ENCODE measurements at regions not wholly inside any gene's neighbourhood (a gene's known extent, or its start where the extent isn't known, plus 50 kb on each side); places are given as distances from the start of the nearest gene placed in this dataset.

DNA sequence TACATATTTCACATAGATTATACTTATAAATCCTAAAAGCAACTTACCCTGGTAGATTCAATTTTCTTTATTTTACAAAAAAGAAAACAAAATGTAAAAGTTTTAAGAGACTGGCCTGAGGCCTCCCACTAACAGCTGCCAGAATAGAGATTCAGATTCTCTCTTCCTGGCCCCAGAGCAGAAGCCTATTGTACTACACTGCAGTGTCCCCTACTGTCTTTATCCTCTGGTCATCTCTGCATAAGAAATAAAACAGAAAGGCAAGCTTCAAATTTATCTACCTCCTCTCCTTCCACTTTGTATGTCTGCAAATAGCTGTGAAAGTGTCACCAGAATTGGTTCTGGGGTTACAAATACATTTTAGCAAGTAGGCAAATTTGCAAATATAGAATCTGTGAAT lies 1004.1 kb upstream of the PCDH9 start:
- no peak for DNase-seq

DNA sequence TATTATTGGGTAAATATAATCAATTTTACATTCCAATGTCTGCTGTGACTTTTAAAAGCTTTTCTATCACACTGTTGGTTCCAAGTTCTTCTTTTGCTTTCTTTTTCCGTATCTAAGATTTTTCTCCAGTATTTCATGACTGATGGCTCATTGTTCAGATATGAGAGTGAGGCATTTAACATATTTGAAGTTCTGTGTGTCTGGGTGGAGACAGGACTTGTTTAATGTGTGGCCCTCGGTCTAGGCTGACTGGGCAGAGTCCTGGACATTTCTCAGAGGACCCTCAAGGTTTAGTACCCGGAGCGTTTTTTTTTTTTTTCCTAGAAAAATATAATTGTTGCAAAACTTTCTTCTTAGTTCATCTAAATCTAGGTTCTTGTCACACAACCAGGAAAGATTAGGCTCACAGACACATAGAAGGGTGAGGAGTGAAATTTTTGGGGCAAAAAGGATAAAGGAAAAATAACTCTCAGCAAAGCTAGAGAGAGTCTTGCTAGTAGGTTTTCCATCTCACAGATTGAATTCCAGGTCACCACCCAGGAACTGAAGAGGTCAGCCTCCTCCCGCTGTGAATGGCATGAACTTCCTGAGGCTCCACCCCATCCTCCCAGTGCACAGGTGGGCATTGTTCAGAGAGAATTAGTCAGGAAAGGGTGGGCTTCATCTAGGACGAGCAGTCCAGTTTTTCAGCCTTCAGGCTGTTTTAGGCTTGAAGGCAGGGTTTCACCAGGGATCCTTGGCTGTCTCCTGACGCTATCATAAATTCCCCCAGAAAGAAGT lies 1002.4 kb upstream of the PCDH9 start:
- no peak for DNase-seq

DNA sequence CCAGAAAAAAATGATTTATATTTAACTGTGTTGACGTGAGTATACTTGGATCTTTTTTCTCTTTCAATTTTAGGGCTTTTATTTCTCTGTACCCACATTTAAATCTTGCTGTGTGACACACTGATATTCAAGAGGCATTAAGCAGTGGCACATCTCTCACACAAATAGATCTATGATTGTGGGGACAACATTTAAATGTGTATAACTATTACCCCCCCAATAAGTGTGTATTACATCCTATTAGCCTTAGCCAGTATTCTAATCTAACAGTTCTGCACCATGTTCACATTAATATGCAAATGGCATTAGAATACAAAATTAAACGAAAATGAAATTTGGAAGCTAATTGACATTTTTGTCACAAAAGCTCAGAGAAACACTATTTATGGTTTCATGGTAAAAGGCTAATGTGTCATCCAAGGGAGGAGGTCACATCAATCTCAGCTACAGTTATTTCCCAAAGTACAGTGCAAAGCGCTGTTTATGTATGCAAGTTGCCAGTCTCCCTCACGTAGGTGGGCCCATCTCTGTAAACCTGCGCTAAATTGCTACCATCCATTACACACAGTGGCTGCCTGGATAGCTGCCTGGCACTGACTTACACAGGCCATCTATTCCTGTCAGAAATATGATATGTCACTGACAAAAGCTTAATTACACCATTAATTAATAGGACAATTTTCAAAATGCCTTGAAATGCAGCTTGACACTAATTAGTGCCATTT lies 984.7 kb upstream of the PCDH9 start:
- no peak for DNase-seq

DNA sequence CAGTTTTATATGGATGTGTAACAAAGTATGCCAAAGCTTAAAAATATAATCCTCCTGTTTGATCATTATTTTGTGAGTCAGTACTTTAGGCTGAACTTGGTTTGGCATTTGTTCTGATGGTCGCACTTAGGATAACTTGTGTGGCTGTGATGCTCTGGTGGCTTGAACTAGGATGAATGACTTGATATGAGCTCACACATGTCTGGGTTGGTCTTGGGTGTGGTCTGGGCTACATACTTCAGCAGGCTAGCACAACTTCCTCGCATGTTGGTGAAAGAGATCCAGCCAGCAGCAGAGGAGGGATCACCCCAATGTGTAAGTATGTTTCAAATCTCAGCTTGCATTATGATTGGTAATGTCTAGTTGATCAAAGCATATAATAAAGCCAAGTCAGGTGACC lies 969.1 kb upstream of the PCDH9 start:
- DNase-seq, result no peak

- DNase-seq, result no peak
Measured at GRCh38 chr13:68190818-68191217, 960.7 kb upstream of the PCDH9 start.

- DNase-seq, result no peak
Measured at GRCh38 chr13:68185444-68186141, 955.5 kb upstream of the PCDH9 start.

DNA sequence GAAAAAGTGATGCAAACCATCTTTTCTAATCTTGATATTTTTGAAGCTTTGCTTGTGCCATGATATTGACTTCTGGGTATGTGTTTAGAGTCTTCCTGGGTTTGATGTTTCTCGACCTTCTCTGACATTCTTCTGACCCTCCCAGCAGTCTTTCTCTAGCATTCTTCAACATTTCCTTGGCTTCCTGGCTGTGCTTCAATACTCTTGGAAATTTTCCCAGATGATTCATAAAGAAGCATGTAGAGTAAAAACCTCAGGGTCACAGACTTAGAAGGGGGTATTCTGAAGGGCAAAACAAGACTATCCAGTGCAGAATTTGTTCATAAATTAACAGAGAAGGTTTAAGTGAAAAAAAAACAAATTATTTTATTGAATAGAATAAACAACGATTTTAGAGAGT lies 946.3 kb upstream of the PCDH9 start:
- DNase-seq, result no peak

- DNase-seq, result no peak
Measured at GRCh38 chr13:68174893-68175292, 944.8 kb upstream of the PCDH9 start.

DNA sequence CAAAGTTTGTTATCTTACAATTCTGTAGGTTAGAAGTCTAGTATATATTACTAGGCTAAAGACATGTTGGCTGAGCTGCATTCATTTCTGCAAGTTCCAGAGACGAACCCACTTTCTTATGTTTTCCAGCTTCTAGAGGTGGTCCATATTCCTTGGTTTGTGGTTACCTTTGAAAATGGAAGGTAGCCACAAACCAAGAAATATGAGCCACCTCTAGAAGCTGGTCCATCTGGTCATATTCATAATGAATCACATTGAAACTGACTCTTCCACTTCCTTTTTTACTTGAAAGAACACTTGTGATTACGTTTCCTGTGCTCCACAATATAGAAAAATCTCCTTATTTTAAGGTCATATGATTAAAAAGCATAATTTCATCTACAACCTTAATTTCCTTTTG lies 943.0 kb upstream of the PCDH9 start:
- DNase-seq, result no peak

DNA sequence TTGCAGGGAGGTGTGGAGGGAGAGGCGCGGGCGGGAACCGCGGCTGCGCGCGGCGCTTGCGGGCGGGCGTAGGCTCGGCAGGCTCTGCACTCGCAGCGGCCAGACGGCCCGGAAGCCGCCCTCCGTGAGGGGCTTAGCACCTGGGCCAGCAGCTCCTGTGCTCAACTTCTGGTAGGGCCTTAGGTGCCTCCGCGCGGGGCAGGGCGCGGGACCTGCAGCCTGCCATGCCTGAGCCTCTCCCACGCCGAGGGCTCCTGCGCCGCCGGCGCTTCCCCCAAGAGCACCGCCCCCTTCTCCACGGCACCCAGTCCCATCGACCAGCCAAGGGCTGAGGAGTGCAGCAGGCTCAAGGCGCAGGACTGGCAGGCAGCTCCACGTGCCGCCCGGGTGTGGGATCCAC lies 940.8 kb upstream of the PCDH9 start:
- no peak for DNase-seq

DNA sequence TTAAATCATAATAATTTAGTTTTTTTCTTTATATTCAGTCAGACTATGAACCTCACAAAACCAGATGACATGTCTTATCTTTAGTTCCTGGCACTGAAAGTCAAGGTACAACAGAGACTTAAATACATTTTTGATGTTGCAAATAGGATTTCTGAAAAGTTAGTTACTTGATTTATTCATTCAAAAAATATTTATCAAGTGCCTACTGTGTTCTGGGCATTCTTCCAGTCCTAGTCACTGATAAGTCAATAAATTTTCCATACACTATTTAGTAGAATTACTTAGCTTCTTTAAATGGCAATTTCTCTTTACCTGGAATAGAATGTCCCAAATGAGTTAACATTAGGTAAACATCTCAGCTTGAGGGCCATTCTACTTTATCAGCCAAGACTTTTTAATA lies 938.3 kb upstream of the PCDH9 start:
- no peak for DNase-seq

- no peak for DNase-seq
Measured at GRCh38 chr13:68160466-68160865, 930.3 kb upstream of the PCDH9 start.

DNA sequence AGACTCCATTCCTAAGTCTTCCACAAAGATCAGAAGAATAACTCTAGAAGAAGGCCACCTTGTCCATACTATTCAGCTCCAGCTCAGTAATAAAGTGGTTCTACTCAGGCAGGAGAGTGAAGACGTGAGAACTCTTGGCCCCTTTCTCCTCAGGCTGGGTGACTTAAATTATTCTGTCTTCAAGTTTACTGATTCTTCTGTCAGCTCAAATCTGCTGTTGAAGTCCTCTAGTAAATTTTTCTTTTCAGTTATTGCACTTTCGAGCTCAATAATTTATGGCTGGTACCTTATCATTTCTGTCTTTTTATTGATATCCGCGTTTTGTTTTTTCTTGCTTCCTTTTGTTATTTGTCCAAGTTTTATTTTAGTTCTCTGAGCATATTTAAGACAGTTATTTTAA lies 922.3 kb upstream of the PCDH9 start:
- DNase-seq, result no peak

GRCh38 chr13:68145852-68146251 lies 915.7 kb upstream of the PCDH9 start:
- DNase-seq, result no peak

DNA sequence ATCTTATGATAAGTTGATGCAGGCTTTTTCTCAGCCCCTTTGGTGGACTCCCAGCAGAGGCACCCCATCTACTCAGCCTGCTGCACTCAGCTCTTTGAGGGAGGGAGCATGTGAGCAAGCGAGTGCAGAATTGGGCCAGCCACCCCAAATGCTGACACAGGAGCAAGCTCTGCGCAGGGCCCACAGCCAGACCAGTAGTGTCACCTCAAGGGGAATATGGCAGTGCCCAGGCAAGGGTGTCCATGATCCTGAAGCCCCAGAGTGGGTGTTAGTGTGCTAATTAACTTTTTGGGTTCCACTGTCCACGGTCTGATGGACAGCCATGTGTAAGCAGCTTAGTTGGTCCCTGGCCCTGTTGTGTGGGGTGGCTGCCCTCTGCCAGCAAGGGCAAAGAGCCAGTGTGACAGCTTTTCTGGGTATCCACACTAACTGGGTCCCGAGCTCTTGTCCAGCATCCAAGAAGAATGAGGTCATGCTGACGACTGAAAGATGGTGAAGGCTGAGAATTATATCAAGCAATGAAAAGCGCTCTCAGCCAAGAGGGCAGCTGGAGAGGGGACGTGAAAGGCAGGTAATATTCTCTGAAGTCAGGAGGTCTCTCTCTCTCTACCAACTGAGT lies 898.3 kb upstream of the PCDH9 start:
- DNase-seq, result no peak

DNA sequence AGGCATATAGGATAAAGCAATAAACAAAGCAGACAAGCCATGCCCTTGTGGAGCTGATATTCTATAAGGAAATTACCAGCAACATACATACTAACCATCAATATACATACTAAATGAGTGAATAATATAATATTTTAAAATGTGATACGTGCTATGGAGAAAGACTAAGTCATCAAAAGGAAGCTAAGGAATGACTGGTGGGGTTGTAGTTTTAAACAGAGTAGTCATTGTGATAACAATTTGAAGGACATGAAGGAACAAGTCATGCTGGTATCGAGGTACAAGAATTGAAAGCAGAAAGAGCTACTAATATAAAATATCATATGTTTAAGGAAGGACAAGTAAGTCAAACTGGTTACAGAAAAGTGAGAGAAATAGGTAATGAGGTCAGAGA lies 894.9 kb upstream of the PCDH9 start:
- no peak for DNase-seq

- no peak for DNase-seq
Measured at GRCh38 chr13:68124437-68125086, 894.4 kb upstream of the PCDH9 start.

DNA sequence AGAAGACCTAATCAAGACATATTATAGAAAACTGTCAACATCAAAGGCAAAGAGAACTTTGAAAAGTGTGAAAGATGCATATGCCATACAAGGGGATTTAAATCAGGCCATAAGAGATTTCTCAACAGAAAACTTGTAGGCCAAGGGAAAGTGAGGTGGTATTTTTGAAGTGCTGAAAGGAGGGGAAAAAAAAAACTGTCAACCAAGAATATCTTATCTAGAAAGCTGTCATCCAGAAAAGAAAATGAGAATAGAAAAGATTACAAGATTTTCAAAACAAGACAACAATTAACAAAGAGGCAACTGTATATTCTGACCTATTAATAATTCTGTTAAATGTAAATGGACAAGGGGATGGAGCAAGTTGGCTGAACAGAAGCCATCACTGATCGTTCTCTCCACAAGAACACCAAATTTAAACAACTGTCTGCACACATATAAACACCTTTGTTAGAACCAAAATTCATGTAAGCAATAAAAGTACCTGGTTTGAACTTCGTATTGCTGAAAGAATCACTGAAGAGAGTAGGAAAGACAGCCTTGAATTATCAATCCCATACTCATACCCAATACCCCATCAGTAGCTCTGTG lies 880.1 kb upstream of the PCDH9 start:
- no peak for DNase-seq

- no peak for DNase-seq
Measured at GRCh38 chr13:68107667-68108066, 877.5 kb upstream of the PCDH9 start.

DNA sequence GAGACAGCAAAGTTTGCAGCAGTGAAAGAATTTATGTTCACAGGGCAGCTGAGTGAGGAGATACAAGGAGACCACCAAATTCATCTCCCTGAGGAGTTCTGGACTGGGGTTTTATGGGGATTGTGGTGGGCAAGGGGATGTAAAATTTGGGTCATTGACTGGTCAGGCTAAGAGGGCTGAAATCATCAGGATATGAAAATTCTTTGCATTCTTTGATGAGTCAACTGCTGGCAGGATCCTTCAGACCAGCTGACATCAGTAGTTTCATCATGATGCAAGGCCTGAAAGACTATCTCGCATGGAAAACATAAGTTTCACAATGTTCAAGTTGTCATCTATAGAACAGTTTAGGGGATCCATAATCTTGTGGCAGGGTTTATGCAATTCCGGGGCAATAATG lies 869.5 kb upstream of the PCDH9 start:
- DNase-seq, result no peak

GRCh38 chr13:68081061-68081460 lies 850.9 kb upstream of the PCDH9 start:
- no peak for DNase-seq

- DNase-seq, result no peak
Measured at GRCh38 chr13:68078874-68079273, 848.7 kb upstream of the PCDH9 start.

DNA sequence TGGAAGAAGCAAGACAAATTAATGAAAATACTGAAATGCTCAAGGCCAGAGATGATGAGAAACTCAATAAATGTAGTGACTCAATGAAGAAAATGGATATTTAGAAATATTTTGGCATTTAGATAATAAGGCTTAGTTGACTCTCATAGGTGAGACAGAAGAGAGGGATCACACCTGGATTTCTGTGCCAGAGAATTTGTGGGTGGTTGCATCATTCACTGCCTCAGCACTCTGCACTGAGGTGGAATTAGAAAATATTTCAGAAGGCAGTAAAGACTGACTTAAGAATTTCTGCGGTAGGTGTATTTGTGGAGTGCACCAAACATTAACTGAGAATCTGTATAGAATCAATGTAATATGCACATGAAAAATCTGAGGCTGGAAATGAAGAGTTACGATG lies 848.3 kb upstream of the PCDH9 start:
- no peak for DNase-seq
